ENCODE measurements at regions not wholly inside any gene's neighbourhood (a gene's known extent, or its start where the extent isn't known, plus 50 kb on each side); places are given as distances from the start of the nearest gene placed in this dataset.

- DNase-seq, result no peak
- Mint-ChIP-seq H3K4me1 (ENCODE audit: low read depth, unreplicated experiment) (peaks cover 4% of the 10 kb centered on the region), H3K9me3 (ENCODE audit: unreplicated experiment) (no peaks in the 10 kb centered on the region), H3K4me3 (ENCODE audit: unreplicated experiment) (no peak overlapping the region), H3K27me3 (ENCODE audit: unreplicated experiment) (no peaks in the 10 kb centered on the region), H3K36me3 (ENCODE audit: unreplicated experiment) (no peaks in the 10 kb centered on the region), H3K27ac (ENCODE audit: unreplicated experiment) (no peak overlapping the region)
- TF ChIP-seq, protein P1, sequence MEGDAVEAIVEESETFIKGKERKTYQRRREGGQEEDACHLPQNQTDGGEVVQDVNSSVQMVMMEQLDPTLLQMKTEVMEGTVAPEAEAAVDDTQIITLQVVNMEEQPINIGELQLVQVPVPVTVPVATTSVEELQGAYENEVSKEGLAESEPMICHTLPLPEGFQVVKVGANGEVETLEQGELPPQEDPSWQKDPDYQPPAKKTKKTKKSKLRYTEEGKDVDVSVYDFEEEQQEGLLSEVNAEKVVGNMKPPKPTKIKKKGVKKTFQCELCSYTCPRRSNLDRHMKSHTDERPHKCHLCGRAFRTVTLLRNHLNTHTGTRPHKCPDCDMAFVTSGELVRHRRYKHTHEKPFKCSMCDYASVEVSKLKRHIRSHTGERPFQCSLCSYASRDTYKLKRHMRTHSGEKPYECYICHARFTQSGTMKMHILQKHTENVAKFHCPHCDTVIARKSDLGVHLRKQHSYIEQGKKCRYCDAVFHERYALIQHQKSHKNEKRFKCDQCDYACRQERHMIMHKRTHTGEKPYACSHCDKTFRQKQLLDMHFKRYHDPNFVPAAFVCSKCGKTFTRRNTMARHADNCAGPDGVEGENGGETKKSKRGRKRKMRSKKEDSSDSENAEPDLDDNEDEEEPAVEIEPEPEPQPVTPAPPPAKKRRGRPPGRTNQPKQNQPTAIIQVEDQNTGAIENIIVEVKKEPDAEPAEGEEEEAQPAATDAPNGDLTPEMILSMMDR (IDR thresholded peaks at IDR 0.05; ENCODE audit: partially characterized antibody, unreplicated experiment), result no peak
These were observed 283.5 kb upstream of the ADAMTS5 start for GRCh38 chr21:27250366-27250765.

DNA sequence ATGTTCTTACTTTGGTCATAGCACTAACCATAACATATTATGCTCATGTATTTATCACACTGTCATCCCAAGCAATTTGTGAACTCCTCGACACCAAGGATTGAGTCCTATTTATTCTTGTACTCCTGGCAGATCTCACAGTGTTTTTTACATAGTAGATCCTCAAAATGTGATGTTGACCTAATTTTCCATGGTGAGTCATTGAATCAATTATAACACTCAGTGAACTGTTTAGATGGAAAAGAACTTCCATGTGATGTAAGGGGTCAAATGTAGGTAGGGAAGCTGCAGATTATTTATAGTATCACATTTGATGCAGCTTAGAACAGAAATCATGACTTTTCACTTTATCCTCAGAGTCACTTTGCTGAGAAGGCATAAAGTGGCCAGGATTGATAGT, 281.9 kb upstream of the ADAMTS5 start:
- TF ChIP-seq, protein P1 (IDR thresholded peaks at IDR 0.05; ENCODE audit: partially characterized antibody, unreplicated experiment), result no peak
- no peak overlapping the region for H3K4me3 Mint-ChIP-seq (ENCODE audit: unreplicated experiment)
- no peak overlapping the region for H3K27ac Mint-ChIP-seq (ENCODE audit: unreplicated experiment)
- H3K4me1 Mint-ChIP-seq (ENCODE audit: low read depth, unreplicated experiment), result peaks cover 4% of the 10 kb centered on the region
- no peak for DNase-seq
- no peaks in the 10 kb centered on the region for H3K36me3 Mint-ChIP-seq (ENCODE audit: unreplicated experiment)
- no peaks in the 10 kb centered on the region for H3K27me3 Mint-ChIP-seq (ENCODE audit: unreplicated experiment)
- H3K9me3 Mint-ChIP-seq (ENCODE audit: unreplicated experiment), result no peaks in the 10 kb centered on the region

DNA sequence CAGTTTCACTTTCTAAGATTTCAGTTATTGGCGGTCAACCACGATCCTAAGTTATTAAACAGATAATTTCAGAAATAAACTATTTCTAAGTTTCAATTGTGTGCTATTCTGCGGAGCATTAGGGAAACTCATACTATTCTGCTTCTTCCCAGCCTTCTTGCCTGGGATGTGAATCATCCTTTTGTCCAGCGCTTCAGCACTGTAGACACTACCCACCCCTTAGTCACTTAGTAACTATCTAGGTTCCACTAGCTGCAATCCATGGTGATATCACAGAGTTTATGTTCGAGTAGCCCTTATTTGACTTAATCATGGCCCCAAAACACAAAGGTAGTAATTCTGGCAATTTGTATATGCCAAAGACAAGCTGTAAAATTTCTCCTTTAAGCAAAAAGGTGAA, 279.9 kb upstream of the ADAMTS5 start:
- Mint-ChIP-seq H3K9me3 (ENCODE audit: unreplicated experiment) (no peaks in the 10 kb centered on the region), H3K4me1 (ENCODE audit: low read depth, unreplicated experiment) (peaks cover 4% of the 10 kb centered on the region), H3K27me3 (ENCODE audit: unreplicated experiment) (no peaks in the 10 kb centered on the region), H3K27ac (ENCODE audit: unreplicated experiment) (no peak overlapping the region), H3K36me3 (ENCODE audit: unreplicated experiment) (no peaks in the 10 kb centered on the region), H3K4me3 (ENCODE audit: unreplicated experiment) (no peak overlapping the region)
- no peak for DNase-seq
- TF ChIP-seq, protein P1 (IDR thresholded peaks at IDR 0.05; ENCODE audit: partially characterized antibody, unreplicated experiment), result no peak

GRCh38 chr21:27244776-27245175, 277.9 kb upstream of the ADAMTS5 start:
- no peak overlapping the region for H3K27ac Mint-ChIP-seq (ENCODE audit: unreplicated experiment)
- H3K9me3 Mint-ChIP-seq (ENCODE audit: unreplicated experiment), result no peaks in the 10 kb centered on the region
- DNase-seq, result no peak
- TF ChIP-seq, protein P1 (IDR thresholded peaks at IDR 0.05; ENCODE audit: partially characterized antibody, unreplicated experiment), result no peak
- no peaks in the 10 kb centered on the region for H3K36me3 Mint-ChIP-seq (ENCODE audit: unreplicated experiment)
- no peaks in the 10 kb centered on the region for H3K4me1 Mint-ChIP-seq (ENCODE audit: low read depth, unreplicated experiment)
- peaks cover 2% of the 10 kb centered on the region for H3K27me3 Mint-ChIP-seq (ENCODE audit: unreplicated experiment)
- H3K4me3 Mint-ChIP-seq (ENCODE audit: unreplicated experiment), result no peak overlapping the region

DNA sequence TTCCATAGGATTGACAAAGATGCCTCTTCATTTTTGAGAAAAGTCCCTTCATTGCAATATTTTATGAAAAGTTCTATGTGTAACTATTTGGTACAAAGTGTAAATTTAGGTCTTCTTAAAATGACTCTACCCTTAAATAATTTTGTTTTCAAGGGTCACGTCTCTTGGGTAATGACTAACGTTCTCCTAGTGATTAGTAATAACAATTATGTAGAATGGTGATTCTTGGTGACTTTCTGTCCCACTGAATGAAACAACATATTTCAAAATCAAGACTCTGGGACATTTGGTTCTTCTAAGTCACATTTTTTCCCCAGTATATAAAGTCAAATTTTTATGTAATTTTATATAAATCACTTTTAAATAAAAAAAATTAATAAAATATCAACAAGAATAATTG, 277.5 kb upstream of the ADAMTS5 start:
- no peak for DNase-seq
- Mint-ChIP-seq H3K27ac (ENCODE audit: unreplicated experiment) (no peak overlapping the region), H3K4me3 (ENCODE audit: unreplicated experiment) (no peak overlapping the region), H3K9me3 (ENCODE audit: unreplicated experiment) (no peaks in the 10 kb centered on the region), H3K36me3 (ENCODE audit: unreplicated experiment) (no peaks in the 10 kb centered on the region), H3K27me3 (ENCODE audit: unreplicated experiment) (peaks cover 2% of the 10 kb centered on the region), H3K4me1 (ENCODE audit: low read depth, unreplicated experiment) (no peaks in the 10 kb centered on the region)
- TF ChIP-seq, protein P1 (IDR thresholded peaks at IDR 0.05; ENCODE audit: partially characterized antibody, unreplicated experiment), result no peak
